Cerebellar cortex (tissue), 1 donor: ENCODE measurements at regions not wholly inside any gene's neighbourhood (a gene's known extent, or its start where the extent isn't known, plus 50 kb on each side); places are given as distances from the start of the nearest gene placed in this dataset.

Source experiments
- DNase-seq: peaks from one replicate; pipeline ENCODE4 v3.0.0-alpha.2; 2015; ENCODE audit warnings: low spot score

DNA sequence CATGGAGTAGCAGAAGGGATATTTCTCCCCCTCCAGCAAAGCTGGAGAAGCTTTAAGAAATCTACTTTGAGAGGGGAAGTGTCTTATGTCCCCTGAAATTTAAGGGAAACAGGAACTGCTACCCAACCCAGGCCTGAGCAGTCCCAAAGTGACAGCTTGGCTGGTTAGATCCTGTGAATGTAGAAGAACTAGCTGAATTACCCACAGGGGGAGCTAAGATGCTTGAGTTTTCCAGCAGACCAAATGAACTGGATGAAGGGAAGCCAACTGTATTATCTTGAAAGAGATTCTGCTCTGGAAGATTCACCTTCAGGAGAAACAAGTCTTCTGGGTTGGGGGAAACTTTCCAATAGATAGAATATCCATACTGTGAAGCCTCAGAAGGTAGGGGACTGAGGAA lies 303.3 kb upstream of the MMS22L start:
- peak; percentile 7 for DNase-seq

DNA sequence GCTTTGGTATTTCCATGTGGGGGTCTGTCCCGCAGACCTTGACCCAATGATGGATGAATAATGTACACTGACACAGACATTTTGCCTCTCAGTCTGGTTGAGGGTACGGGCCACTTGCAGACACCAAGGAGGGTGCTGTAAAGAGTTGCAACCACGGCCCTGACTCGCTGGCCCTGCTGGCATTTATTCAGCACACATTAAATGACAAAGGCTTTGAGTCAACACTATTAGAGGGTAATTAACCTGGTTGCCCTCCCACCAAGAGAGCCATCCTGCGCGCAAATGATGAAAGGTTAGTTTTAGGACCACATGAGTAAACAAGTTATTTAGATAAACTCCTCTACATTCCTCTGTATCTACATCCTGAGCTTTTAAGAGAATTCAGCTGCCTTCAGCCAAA lies 308.9 kb upstream of the MMS22L start:
- DNase-seq, result no peak

DNA sequence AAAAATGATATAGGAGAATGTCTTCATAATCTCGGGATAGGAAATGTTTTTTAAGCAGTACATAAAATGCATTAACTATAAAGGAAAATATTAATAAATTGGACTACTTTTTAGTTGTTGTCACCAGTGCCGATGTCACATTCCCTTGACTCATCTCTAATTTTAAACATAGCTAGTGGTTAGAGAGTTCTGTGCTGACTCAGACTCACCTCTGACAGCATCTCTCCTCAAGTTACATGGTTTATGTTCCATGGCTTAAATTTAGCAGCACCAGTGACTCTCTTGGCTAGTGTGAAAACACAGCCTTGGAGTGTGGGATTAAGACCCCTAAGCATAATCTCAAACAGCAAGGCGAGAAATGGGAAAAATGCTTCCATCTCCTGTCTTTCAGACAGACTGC lies 311.8 kb upstream of the MMS22L start:
- no peak for DNase-seq

DNA sequence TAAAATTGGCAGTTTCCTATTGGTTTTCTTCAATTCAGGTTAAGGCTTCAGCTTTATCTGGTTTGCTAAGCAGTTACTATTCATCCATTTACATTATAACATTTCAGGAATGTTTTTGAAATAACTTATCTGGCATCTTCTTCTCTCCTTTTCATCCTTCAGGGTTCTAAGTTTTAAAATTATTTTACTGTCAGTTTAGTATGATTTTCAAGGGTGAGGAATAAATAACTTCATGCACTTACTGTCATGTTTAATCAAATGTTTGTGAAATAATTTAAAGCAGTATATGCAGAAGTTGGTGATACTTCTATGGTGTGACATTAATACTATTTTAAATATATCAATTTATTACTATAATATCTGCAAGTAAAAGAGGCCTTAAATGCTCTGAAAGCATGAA lies 338.1 kb upstream of the MMS22L start:
- DNase-seq, result no peak

DNA sequence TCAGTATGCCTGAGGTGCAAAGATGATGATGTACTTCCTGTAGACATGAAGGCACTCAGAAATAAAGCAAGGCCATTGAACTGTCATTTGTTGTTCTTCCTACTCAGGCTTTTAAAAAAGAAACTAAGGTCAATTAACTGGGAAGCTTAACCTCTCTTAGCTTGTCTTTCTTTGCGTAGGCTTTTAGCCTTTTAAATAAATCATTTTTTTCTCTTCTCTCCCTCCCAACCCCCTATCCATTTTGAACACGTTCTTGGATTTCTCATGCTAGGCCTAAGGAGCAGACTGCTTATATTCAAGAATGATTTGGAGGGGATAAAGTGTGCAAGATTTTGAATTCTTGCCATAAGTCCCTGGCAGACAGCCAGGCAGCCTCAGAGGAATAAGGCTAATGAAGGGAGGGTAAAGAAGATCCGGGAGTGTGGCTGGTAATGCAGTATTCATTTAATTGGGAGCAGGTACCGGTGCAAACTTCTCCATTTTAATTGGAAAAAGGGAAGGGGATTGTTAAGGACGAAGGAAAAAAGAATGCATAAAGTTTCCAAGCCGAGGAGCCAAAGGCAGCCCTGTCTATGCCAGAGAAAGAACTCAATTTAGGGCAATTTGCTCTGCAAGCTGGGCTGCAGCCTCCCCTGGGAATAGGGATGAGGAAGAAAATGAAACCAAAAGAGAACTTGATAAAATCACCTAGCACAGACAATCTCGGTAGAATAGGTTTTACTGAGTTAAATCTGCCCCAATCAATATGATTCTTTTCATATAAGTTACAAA lies 343.8 kb upstream of the MMS22L start:
- no peak for DNase-seq

DNA sequence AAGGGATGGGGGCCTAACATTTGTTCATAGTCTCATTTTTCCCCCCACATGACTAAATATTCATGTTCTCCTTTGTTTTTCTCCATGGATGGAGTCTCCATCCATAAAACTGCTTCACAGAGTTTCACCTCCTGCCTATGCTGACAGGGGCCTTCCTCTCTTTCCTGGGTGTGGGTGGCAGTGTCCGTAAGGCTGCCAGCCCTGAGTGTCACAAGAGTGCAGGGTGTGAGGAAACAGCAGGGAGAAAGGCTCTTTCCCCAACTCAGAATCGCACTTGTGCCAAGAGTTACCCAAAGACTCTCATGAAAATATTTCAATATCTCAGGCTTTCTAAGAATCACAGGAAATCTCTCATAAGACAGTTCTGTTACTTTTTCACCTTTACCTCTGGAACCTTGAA lies 346.2 kb upstream of the MMS22L start:
- no peak for DNase-seq

DNA sequence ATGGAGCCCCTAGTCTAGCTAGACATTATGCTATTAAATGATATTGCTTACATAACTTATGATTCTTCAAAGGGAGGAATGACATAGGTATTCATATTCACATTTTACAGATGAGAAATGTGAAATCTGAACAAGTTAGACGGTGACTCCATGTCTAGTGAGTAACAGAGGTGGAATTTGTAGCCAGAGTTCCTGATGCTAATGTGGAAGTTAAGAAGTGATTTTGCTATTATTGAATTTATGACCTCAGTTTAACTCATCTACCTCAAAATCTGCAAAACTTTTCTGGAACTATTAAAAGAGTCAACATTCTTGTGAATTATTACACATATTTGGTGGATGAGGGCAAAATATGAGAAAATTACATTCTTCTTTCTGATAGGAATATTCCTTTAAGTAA lies 347.6 kb upstream of the MMS22L start:
- no peak for DNase-seq

DNA sequence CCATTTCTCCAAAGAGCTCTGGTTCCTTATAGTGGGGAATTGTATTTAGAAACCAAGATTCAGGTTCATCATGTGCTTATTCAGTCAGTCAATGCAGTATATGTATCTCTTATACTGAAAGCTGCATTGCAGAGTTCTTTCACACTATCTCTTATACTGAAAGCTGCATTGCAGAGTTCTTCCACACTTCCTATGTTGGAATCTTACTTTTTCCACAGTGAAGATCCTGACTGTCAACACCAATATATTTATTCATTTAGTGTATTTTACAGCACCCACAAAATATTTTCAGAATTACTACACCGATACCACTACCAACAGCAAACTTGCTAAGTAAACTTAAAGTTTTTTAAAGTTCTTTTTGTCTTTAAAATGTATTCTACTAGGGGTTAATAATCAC lies 349.3 kb upstream of the MMS22L start:
- no peak for DNase-seq

DNA sequence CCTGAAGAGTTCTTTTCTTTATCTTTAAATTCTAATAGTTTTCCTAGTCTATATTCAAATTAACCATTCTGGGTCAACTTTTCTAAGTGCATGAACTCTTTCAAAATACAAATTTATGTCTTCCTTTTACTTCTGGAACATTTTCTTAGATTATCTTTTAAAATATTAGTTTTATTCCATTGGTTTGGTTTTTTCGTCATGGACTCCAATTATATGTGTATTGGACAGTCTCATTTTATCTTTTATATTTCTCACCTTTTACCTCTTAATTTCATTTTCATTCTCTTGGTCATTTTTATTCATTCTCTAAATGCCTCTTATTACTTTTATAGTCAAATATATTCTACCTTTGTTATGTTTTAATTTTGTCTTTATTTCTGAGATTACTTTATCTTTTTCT lies 356.7 kb upstream of the MMS22L start:
- DNase-seq, result no peak

DNA sequence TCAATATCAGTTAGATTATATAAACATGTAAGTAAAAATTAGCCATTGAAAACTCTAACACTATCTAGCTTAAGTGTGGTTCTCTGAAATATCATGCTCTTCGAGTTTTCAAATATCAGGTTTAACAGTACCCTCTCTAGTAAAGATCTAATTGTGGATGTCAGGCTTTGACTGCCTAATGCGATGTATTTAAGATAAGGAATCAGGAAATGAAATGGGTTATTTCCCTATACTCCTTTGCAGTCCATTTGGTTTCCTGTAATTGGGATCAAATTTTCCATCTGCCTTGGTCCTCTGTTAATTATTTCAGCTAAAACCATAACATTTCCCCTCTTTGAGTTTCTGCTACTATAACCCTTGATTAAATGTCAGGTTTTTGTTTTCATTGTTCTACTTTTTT lies 361.3 kb upstream of the MMS22L start:
- DNase-seq, result no peak

DNA sequence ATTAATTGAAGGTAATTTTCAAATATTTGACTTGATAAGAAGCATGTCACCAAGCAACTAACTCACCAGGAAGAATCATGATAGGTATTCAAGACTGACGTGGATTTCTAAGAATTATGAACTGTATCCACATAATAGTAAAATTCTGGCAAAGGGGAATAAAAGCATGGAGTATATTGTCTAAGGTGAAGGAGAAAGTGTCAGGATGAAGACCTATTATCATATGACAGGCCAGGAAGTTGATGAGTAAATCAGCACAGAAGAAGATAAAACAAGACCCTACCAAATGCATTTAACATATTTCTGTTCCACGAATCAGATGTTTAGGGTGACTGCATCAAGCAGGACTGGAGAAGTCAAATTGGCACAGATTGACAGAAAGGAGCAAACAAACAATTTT lies 362.7 kb upstream of the MMS22L start:
- no peak for DNase-seq

DNA sequence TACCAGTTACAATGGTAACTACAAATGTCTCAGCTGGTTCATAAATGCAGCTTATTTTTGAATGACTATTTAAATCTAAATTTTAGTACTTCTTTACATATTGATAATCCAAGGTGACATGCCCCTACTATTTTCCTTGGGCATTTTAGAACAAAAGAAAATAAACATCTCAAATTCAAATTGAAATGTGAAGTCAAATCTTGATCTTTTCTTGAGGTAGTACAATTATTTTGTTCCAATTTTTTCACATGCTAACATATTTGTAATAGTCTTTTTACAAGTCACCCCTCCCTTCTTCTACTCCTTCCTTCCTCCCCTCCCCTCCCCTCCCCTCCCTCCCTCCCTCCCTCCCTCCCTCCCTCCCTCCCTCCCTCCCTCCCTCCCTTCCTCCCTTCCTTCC lies 370.1 kb upstream of the MMS22L start:
- no peak for DNase-seq

DNA sequence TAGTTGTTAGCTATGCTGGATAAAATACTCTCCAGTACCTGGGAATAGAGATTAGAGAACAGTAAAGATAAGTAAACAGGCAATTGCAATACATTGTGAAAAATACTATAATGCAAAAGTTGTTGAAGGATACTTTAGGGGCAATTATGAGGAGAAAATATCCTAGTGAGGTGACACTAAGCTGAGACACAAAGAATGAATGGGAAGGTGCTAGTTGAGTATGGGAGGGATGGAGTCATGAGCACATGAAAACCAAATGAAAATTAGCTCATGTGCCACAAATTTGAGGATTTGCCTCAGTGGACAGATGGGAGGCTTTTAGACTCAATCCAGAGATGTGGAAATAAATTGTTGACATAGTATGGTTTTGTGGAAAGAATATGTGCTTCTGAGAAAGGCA lies 370.5 kb upstream of the MMS22L start:
- no peak for DNase-seq

DNA sequence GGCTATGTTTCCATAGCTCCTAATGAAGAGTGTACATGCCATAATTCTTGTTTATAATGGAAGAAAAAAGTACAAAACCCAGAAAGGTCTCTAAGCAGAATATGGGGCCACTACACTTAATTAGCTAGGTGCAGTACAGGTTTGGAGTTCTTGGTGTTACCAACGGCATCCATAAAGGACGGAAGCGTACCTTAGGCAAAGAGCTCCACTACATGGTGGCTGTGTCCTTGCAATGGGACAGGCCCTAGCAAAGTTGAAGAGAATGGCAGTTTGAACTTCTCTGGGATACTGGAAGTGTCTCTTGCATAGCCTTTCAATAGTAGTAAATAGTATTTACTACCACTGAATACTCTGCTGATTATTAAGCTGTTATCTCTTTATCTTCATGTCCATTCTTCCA lies 371.7 kb upstream of the MMS22L start:
- DNase-seq, result no peak

DNA sequence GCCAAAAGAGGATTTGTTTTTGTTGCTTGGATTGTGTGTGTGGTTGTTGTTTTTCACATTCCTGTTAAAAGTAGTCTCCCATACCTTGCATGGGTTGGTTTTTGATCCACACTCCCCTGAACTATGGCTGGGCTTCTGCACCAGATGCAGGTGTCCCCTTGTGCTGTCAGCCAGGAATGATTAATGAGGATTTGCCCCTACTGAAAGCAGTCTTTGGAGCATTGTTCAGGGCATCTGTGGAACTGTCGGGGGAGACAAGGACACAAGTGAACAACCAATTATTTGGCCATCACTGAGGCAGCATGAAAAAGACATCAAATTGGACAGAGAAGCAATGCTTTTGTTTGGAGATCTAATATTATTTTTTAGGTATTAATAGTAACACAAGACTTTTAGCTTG lies 373.2 kb upstream of the MMS22L start:
- no peak for DNase-seq

DNA sequence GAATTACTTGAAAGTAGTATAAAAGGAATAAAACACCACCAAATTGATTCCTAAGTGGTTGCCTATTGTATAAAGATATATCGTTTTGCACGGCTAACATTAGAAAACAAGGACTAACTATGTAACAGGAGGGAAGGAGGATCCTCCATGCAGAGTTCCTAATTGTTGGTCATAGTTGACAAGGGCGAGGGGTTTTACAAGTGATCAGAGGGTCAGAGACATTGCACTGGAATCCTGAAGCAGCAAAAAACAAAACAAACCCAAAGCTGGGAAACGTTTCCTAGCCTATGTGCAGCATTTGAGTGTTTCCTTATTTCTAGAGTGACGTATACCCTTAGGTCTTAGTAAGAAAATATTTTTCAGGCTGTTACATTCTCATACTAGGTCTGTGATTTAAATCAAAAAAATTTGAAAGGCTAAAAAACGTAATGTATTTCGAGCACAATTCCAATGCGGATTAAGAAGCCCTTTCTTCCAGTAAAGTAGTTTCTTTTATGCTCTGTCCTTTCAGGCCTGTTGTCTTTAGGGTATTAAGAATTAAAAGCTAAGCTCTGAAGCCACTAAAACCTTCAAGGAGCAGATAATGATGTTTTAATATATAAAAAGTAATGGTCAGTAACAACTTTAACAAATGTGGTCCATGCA lies 373.8 kb upstream of the MMS22L start:
- DNase-seq, result no peak

DNA sequence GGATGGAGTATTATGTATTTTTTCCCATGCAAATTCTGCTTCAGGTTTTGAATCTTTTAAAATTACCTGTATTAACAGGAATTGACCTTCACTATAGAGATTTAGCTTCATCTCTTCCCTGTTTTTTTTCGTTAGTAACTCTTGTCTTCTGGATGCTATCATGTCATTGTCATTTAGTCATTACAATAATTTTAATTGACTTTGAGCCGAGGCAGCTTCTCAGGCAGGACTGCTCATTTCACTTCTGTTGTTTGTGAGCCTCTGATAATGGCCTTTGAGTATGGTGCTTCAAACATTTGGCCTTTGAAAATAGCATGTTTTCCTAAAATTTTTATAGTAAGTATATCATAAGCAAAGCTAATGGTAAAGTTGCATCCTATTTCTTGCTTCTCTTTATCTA lies 375.1 kb upstream of the MMS22L start:
- DNase-seq, result no peak

DNA sequence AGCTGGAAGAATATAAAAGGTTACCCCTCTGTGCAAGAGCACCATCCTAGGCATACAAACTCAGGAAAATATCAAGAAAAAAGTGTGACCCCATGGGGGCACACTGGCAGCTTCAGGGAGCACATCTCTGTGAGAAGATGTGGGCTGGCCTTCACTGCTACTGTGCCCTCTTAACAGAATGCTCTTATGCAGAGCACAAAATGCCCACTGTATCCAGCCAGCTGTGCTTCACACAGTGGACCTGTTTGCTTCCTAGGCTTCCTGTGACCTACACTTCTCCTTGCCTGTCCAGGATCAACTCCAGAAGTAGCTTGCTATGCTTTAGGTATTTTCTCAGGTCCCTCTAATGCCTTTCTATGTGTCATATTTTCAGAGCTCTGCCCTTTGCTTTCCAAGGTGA lies 380.2 kb upstream of the MMS22L start:
- DNase-seq, result no peak

DNA sequence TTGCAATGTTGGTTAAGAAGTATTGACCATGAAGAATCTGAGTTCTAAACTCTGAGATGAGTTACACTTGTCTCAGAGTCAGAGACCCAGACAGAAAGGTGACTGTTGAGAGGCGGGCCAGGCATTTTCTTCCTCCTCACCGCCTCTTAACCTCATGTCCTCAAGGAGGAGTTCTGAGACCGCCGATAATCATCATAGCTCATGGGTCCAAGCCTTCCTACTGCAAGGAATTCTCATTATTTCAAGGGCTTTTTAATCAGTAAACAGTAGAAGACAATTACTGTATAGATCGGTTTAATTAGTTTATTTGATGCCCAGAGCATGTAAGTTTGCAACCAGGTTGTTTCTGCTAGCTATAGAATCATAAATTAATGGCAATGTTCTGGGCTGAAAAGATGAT lies 382.4 kb upstream of the MMS22L start:
- DNase-seq, result no peak

DNA sequence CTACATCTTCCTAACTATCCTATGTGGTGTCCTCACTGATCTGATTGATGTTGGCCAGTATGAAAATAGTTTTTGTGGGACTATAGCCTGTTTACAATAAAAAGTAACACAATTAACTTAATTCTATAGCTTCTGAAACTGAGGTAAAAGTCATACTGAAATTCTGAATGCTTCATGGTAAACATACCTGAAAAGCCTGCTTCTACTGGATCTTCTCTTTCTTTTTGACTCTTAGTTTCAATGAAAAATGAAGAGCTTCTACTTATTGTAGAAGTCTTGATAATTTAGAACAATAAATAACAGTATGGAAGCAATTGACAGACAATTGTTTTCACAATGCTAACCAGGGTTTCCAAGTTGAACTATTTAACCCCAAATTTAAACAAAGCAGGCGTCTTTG lies 383.9 kb upstream of the MMS22L start:
- no peak for DNase-seq

DNA sequence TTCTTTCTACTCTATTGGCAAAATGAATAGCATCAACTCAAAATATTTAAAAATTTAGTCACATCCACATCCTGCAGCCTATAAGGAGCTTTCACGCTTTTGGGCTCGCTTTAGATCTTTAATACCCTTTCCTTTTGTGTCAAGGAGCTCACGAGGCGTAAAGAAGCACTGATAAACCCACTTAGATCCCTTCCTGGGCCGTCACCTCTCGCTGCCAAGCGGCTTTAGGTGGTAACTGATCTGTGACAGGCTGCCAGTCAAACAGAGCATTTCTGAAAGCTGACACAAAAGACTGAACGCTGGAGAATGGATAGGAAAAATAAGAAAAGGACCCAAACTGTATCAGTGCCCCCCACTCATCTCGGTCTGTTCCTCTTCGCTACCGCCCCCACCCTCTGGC lies 385.7 kb upstream of the MMS22L start:
- no peak for DNase-seq

DNA sequence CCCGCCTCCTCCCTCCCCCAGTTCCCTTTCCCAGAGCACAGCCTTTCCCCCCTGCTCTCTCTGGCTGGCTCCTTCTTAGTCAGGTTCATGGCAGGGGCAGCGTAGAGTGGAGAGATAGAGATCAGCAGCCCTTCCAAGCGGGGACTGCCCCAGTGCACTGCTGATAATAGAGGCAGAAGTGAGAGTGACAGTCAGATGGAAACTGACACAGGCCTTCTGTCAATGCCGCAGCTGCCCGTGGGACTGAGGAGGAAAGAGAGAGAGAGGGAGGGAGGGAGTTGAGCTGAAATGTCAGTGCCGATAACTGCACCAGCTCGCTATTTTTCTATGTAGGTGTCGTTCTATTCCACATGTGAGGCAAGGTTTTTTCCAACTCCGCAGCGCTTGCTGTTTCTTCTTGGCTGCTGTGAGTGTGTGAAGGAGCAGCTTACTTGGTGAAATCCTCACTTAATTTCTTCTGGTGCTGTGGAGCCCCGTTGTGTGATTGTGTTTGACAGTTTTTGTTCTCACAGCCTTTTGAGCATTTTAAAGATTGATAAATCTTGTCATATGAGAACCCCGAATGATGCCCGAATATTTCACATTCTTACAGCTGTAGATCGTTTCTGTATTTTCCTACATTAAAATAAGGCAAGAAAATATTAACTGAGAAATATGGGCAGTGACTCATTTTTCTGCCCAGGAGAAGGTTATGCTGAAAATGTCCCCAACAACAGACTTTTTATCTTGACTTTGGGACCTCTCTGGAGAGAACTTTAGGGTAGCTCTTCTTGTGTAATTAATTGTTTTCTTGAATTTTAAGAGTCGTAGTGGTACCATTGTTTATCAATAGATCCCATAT lies 386.4 kb upstream of the MMS22L start:
- DNase-seq, result peak; percentile 7

DNA sequence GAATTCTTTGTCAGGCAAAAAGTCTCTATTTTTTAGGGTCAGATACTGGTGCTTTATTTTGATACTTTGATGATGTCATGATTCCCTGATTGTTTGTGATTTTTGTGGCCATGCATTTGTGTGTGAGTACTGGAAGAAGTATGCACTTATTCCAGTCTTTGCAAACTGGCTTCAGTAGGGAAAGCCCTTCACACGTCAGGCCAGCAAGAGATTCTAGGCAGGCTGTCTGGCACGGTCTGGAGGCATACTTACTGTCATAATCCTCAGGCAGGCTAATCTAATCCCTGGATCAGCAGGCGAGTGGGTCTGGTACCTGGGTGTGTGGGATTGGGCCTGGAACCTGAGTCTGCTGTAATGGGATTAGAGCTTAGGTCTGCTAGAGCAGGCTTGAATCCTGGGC lies 391.8 kb upstream of the MMS22L start:
- no peak for DNase-seq
